T-cell (primary cell): ENCODE measurements at regions not wholly inside any gene's neighbourhood (a gene's known extent, or its start where the extent isn't known, plus 50 kb on each side); places are given as distances from the start of the nearest gene placed in this dataset.

Source experiments
- ATAC-seq, 4 experiments: fragments of 200-7000 bp in 3 of 4; fragments of 150-1000 bp in 1 of 4; cut with Tn5 transposase; replicated peaks in 1 of 4; 1 replicate in 3 of 4; 2 replicates in 1 of 4; pipeline ENCODE4 v1.10.0; 2021; ENCODE audit warnings: moderate library complexity in 3 of 4, mild to moderate bottlenecking in 2 of 4, moderate number of reproducible peaks in 1 of 4
- CTCF ChIA-PET, 2 donors: fragments of 300-600 bp; sonication (Branson Sonifier 250); formaldehyde crosslinking; loops; one replicate each; lab custom pipeline; 2022; ENCODE audit warnings: antibody characterized with exemption in 2 of 2; lab: Charles Lee
- POLR2A ChIA-PET, 2 donors: fragments of 300-600 bp; sonication (Branson Sonifier 250); formaldehyde crosslinking; loops; one replicate each; lab custom pipeline; 2022; ENCODE audit warnings: antibody characterized with exemption in 2 of 2; lab: Charles Lee
- DNase-seq, 35 experiments: peaks; one replicate each; pipeline versions ENCODE4 v3.0.0 to v3.0.0-alpha.2; 2013 to 2023
- H3K27ac ChIP-seq: one replicate; pipeline ENCODE4 v1.5.1; 2013; ENCODE audit warnings: low read length
- H3K27me3 ChIP-seq, 2 experiments: replicated peaks in 1 of 2; 1 replicate in 1 of 2; 2 replicates in 1 of 2; pipeline versions ENCODE4 v1.6.1 to v1.7.0; 2013; ENCODE audit warnings: low read length in 1 of 2, mixed read lengths in 1 of 2; ENCODE audit not compliant: control insufficient read depth in 2 of 2, insufficient read depth in 2 of 2; ENCODE audit errors: extremely low read depth in 1 of 2
- H3K36me3 ChIP-seq, 2 donors: 1 replicate in 1 of 2; 2 replicates in 1 of 2; pipeline versions ENCODE4 v1.6.1 to v1.7.0; 2013; ENCODE audit warnings: low read length in 1 of 2; ENCODE audit not compliant: control insufficient read depth in 2 of 2, insufficient read depth in 1 of 2; ENCODE audit errors: extremely low read depth in 1 of 2
- H3K4me1 ChIP-seq, 2 experiments: 1 replicate in 1 of 2; 2 replicates in 1 of 2; pipeline versions ENCODE4 v1.6.1 to v1.7.0; 2013; ENCODE audit warnings: low read length in 2 of 2, mixed read lengths in 1 of 2; ENCODE audit not compliant: insufficient read depth in 2 of 2, control insufficient read depth in 1 of 2; ENCODE audit errors: extremely low read depth in 1 of 2
- H3K4me3 ChIP-seq, 2 donors: 1 replicate in 1 of 2; 2 replicates in 1 of 2; pipeline versions ENCODE4 v1.5.1 to v1.7.0; 2013; ENCODE audit warnings: mild to moderate bottlenecking in 2 of 2, low read length in 1 of 2, moderate library complexity in 1 of 2; ENCODE audit not compliant: control insufficient read depth in 1 of 2; ENCODE audit errors: extremely low read depth in 1 of 2
- H3K9me3 ChIP-seq: 2 replicates; pipeline ENCODE4 v1.7.0; 2013
- H3K27ac Mint-ChIP-seq, 2 donors: one replicate each; pipeline ENCODE4 v1.8.0; 2020 to 2021; ENCODE audit warnings: mild to moderate bottlenecking in 2 of 2, mixed read lengths in 2 of 2
- H3K27me3 Mint-ChIP-seq, 2 donors: one replicate each; pipeline ENCODE4 v1.8.0; 2021 to 2022; ENCODE audit warnings: mixed read lengths in 2 of 2
- H3K36me3 Mint-ChIP-seq: one replicate; pipeline ENCODE4 v1.8.0; 2021; ENCODE audit warnings: mixed read lengths
- H3K4me1 Mint-ChIP-seq, 3 donors: one replicate each; pipeline ENCODE4 v1.8.0; 2020 to 2022; ENCODE audit warnings: mixed read lengths in 3 of 3, mild to moderate bottlenecking in 1 of 3
- H3K4me3 Mint-ChIP-seq, 3 donors: one replicate each; pipeline ENCODE4 v1.8.0; 2020 to 2022; ENCODE audit warnings: mild to moderate bottlenecking in 3 of 3, mixed read lengths in 3 of 3, moderate library complexity in 3 of 3
- H3K9me3 Mint-ChIP-seq, 3 donors: one replicate each; pipeline ENCODE4 v1.8.0; 2020 to 2022; ENCODE audit warnings: mixed read lengths in 3 of 3
- WGBS: methylation state at CpG from one replicate; pipeline ENCODE4 v1.1.5; 2013; ENCODE audit warnings: missing lambda C conversion rate; ENCODE audit not compliant: insufficient coverage; 5-methylcytosine and 5-hydroxymethylcytosine counted together

DNA sequence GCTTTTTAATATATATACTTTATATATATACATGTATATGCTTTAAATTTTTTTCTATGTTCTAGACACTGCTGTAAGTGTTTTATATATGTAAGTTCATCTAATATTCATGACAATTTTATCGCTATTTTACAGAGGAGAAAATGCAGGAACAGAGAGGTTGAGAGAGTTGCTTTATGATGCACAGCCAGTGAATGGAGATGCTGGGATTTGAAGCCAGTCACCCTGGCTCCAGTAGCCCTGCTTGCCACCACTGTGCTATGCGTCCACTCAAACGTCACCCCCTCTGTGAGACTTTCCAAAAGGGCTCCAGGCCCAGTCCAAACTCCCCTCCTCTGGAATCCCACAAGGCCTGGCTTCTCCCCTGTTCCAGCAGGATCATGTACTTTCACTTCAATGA is 91.0 kb upstream of the GRIK3 start:
- POLR2A ChIA-PET: no interaction called here

DNA sequence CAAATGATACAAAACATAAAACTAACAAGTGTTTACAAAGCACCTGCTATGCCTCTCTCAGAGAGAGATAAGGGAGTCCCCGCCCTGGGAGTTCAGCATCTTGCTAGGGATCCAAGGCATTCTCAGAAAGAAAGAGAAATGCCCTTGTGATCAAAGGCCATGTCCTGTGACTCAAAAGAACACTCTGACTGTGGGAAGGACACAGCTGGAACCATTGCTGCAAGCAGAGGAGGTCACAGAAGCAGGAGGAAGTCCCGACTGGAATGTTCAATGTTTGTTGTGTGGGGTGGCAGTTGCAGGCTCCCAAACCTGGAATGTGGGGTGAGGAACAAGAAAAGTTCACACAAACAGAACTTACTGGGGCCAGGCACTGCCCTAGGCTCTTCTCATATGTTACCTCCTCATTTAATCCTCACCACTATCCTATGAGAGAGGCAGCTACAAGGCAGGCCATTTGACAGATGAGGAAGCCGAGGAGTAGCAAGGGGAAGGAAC is 93.0 kb upstream of the GRIK3 start:
- ChIA-PET POLR2A (no interaction called here), CTCF (no interaction called here)
- Histone ChIP-seq H3K27ac (no peak overlapping the region), H3K4me1 (no peaks in the 10 kb centered on the region), H3K4me3 (no peak overlapping the region), H3K27me3 (peaks cover 0 to 14% of the 10 kb centered on the region in 2 experiments), H3K36me3 (no peaks in the 10 kb centered on the region), H3K9me3 (no peaks in the 10 kb centered on the region)
- no peaks in the 10 kb centered on the region for H3K4me1 Mint-ChIP-seq
- ATAC-seq (no peak), DNase-seq (no peak)
- no peak overlapping the region for H3K4me3 Mint-ChIP-seq
- H3K9me3 Mint-ChIP-seq: peaks cover 0 to 2% (median under 1%) of the 10 kb centered on the region in 3 donors
- peaks cover 13 to 19% of the 10 kb centered on the region in 2 donors for H3K27me3 Mint-ChIP-seq
- no peaks in the 10 kb centered on the region for H3K36me3 Mint-ChIP-seq
- no peak overlapping the region for H3K27ac Mint-ChIP-seq
- WGBS: 100% methylated on average over 1 of the region's 3 CpGs

More for the DNA sequence above, 91.0 kb upstream of the GRIK3 start:
- H3K36me3 Mint-ChIP-seq: no peaks in the 10 kb centered on the region
- DNase-seq: no peak
- no peak overlapping the region for H3K4me3 Mint-ChIP-seq
- Histone ChIP-seq H3K9me3 (no peaks in the 10 kb centered on the region), H3K36me3 (no peaks in the 10 kb centered on the region), H3K27me3 (peaks cover 0 to 16% of the 10 kb centered on the region in 2 experiments), H3K27ac (no peak overlapping the region), H3K4me1 (no peaks in the 10 kb centered on the region), H3K4me3 (no peak overlapping the region)
- H3K4me1 Mint-ChIP-seq: no peaks in the 10 kb centered on the region
- H3K27me3 Mint-ChIP-seq: peaks cover 16 to 19% of the 10 kb centered on the region in 2 donors
- no peak for ATAC-seq
- H3K9me3 Mint-ChIP-seq: peaks cover 0 to 7% (median 6%) of the 10 kb centered on the region in 3 donors
- WGBS: 83% methylated on average over 2 of the region's 3 CpGs
- no peak overlapping the region for H3K27ac Mint-ChIP-seq
- CTCF ChIA-PET: no interaction called here

DNA sequence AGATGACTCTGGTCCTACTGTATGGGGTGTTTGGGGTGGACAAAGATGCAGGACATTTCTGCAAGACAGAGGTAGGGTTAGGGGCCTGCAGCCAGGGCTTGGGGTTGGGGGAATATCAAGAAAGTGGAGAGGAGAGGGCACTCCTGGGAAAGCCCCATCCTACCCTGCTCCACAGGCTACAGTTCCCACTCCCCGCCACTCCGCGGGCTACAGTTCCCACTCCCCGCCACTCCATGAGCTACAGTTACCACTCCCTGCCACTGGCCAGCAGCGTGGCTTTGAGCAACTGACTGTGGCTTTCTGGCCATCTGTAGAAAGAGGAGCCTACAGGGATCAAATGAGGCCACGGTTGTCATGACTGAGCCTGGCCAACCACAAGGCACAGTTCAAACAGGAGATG is 93.8 kb upstream of the GRIK3 start:
- no peak for ATAC-seq
- H3K36me3 Mint-ChIP-seq: no peaks in the 10 kb centered on the region
- Histone ChIP-seq H3K9me3 (no peaks in the 10 kb centered on the region), H3K4me3 (no peak overlapping the region), H3K27ac (no peak overlapping the region), H3K4me1 (no peaks in the 10 kb centered on the region), H3K36me3 (no peaks in the 10 kb centered on the region), H3K27me3 (peaks cover 0 to 13% of the 10 kb centered on the region in 2 experiments)
- H3K4me1 Mint-ChIP-seq: no peaks in the 10 kb centered on the region
- H3K27ac Mint-ChIP-seq: no peak overlapping the region
- no peaks in the 10 kb centered on the region for H3K9me3 Mint-ChIP-seq
- 78% methylated on average over 5 of the region's 6 CpGs for WGBS
- ChIA-PET POLR2A (no interaction called here), CTCF (no interaction called here)
- H3K27me3 Mint-ChIP-seq: peaks cover 13 to 19% of the 10 kb centered on the region in 2 donors
- H3K4me3 Mint-ChIP-seq: no peak overlapping the region
- no peak for DNase-seq

DNA sequence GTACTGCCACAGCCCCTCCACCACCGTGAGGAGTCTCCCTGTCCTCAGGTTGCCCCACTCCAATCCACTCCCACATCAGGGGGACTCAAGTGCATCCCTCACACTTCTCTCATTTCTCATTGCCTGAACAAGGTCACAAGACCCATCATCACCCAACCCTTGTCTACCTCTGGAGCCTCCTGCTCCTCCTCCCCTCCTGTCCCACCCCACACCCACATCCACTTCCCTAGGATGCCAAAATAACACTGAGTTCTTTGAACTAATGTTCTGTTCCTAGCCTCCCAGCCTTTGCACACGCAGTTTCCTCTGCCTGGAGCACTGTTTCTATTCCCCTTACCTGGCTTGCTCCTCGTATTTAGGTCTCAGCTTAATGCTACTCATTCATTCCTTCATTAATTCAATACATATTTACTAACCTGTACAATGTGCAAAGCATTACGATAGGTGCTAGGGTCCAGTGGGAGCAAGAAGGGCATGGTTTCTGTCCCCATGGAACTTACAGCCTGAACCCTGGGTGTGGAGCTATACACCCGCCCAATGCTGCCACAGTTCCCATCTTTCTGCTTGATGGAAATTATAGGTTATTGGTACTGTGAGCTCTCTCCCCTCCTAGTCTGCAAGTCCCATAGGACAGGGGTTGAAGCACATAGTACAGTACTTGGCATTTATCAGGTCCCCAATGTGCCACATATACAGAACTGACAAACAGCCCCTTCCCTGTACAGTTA is 96.1 kb upstream of the GRIK3 start:
- Mint-ChIP-seq H3K4me1 (no peaks in the 10 kb centered on the region), H3K27me3 (peaks cover 32 to 39% of the 10 kb centered on the region in 2 donors), H3K9me3 (no peaks in the 10 kb centered on the region), H3K27ac (no peak overlapping the region), H3K36me3 (no peaks in the 10 kb centered on the region), H3K4me3 (no peak overlapping the region)
- CTCF ChIA-PET: no interaction called here
- no peaks in the 10 kb centered on the region for H3K36me3 ChIP-seq
- H3K4me1 ChIP-seq: no peaks in the 10 kb centered on the region
- POLR2A ChIA-PET: no interaction called here
- H3K27me3 ChIP-seq: peaks cover 0 to 30% of the 10 kb centered on the region in 2 experiments
- WGBS: 56% methylated on average over 4 of the region's 5 CpGs
- DNase-seq (no peak), ATAC-seq (no peak)
- no peak overlapping the region for H3K27ac ChIP-seq
- H3K9me3 ChIP-seq: no peaks in the 10 kb centered on the region
- H3K4me3 ChIP-seq: no peak overlapping the region

DNA sequence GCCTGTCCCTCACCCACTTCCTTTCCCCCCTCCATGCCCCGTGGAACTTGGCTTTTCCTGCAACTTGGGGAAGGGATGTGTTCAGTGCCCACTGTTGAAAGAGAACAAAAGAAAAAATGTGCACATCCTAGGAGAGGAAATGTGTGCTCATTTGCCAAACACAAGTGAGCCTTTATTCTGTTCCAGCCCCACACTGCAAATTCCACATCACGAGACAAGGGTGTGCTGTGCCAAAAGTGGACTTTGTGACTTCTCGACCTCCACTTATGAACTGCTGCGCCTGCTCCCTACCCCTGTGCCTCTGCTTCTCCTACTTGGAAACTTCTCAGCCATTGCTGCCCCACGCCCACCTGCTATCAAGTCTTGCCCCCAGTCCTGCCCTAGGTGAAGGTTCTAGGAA is 97.0 kb upstream of the GRIK3 start:
- ChIA-PET CTCF (no interaction called here), POLR2A (no interaction called here)
- peaks cover 40 to 48% of the 10 kb centered on the region in 2 donors for H3K27me3 Mint-ChIP-seq

DNA sequence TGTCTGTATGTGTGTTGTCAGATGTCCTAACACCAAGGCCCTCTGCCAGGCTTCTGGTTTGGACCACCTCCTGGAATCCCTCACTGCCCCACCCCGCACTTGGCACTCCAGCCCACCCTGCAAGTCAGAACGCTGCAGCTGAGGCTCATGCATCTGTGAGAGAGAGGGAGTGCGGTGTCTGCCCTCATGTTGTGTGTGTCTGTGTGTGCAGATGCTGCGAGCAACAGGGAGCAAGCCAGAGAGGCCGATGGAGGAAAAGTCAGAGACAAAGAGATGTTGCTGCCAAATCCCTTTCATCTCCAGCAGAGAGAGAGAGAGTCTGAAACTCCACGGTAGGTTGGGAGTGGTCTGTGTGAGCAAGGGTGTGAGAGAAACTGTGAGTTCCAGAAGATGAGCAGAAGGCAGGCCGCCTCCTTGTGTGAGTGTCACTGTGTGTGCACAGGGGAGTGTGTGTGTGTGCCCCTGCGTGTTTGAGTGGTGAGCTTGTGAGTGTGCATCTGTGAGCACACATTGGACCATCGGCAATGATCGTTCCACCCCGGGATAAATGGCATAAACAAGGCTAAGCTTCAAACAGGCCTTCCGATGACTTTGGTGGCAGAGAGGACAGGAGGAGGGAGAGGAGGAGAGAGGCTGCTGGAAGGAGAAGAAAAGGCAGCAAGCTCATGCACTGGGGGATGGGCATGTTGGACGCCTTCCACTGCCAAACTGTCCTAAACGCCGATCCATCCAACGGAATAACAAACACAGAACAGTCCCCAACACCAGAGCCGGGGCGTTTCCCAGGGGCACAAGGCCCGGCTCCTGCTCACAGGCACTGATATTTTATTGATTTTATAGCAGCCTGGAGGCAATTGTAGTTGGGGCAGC is 99.2 kb upstream of the GRIK3 start:
- H3K4me1 ChIP-seq: no peaks in the 10 kb centered on the region
- no peak overlapping the region for H3K4me3 ChIP-seq
- H3K27ac Mint-ChIP-seq: no peak overlapping the region
- CTCF ChIA-PET: no interaction called here
- H3K9me3 Mint-ChIP-seq: peaks cover 0 to 8% (median 0%) of the 10 kb centered on the region in 3 donors
- no peak overlapping the region for H3K27ac ChIP-seq
- H3K9me3 ChIP-seq: no peaks in the 10 kb centered on the region
- POLR2A ChIA-PET: no interaction called here
- WGBS: 80% methylated on average over 9 of the region's 19 CpGs
- DNase-seq: no peak
- H3K27me3 ChIP-seq: peaks cover 0 to 29% of the 10 kb centered on the region in 2 experiments
- peaks cover 42 to 46% of the 10 kb centered on the region in 2 donors for H3K27me3 Mint-ChIP-seq
- no peaks in the 10 kb centered on the region for H3K4me1 Mint-ChIP-seq
- no peak for ATAC-seq
- H3K36me3 Mint-ChIP-seq: no peaks in the 10 kb centered on the region
- no peak overlapping the region for H3K4me3 Mint-ChIP-seq
- no peaks in the 10 kb centered on the region for H3K36me3 ChIP-seq

More for the DNA sequence above, 97.0 kb upstream of the GRIK3 start:
- peaks cover 0 to 8% (median 0%) of the 10 kb centered on the region in 3 donors for H3K9me3 Mint-ChIP-seq
- DNase-seq: no peak
- H3K36me3 Mint-ChIP-seq: no peaks in the 10 kb centered on the region
- no peak for ATAC-seq
- no peak overlapping the region for H3K4me3 Mint-ChIP-seq
- Histone ChIP-seq H3K4me3 (no peak overlapping the region), H3K27ac (no peak overlapping the region), H3K4me1 (no peaks in the 10 kb centered on the region), H3K27me3 (peaks cover 0 to 30% of the 10 kb centered on the region in 2 experiments), H3K36me3 (no peaks in the 10 kb centered on the region), H3K9me3 (no peaks in the 10 kb centered on the region)
- no peaks in the 10 kb centered on the region for H3K4me1 Mint-ChIP-seq
- WGBS: 77% methylated on average over 4 of the region's 5 CpGs
- no peak overlapping the region for H3K27ac Mint-ChIP-seq
